Activated effector memory CD4-positive, alpha-beta T cell treated with Interleukin-2 at 50 U/mL for 16 hours (primary cell): ENCODE measurements at regions not wholly inside any gene's neighbourhood (a gene's known extent, or its start where the extent isn't known, plus 50 kb on each side); places are given as distances from the start of the nearest gene placed in this dataset.
"Not testable (repeated sequence)": the region's sequence is repeated elsewhere in the genome, so short reads cannot be mapped to it uniquely, and the experiment has no call there.

ENCODE experiments used
- DNase-seq: peaks from one replicate; pipeline ENCODE4 v3.0.0-alpha.2; 2020

DNA sequence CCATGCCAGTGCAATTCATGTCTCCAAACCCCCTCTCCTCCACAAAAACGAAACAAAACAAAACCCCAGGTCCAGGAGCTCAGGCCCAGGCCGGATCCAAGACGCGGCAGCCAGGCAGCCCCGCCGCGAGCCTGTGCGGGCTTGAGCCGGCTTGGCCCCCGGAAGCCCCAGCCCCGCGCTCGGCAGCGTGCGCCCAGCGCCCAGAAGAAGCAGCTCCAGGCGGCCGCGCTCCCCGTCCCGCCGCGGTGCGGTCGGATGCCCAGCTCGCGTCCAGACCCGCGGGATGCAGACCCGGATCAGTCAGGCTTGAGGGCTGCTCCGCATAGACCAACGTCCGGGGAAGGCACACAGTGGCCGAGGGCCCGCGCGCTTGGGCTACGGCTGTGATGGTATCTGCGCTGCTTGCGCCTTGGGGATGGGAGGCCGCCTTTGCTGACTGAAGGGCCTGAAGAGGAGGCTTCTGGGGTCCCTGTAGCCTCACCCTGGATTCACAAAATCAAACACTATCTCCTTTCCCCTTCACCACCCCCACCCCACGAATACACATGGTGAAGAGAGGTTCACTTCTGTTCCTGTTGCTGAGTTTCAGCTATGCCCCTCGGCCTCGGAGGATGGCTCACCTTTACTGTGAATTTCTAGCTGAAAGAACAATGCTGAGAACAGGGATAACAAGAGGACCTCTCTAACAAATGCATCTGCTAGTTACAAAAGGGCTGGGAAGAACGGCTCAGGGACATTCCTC, 79.9 kb upstream of the EN2 start:
- DNase-seq, result no peak

DNA sequence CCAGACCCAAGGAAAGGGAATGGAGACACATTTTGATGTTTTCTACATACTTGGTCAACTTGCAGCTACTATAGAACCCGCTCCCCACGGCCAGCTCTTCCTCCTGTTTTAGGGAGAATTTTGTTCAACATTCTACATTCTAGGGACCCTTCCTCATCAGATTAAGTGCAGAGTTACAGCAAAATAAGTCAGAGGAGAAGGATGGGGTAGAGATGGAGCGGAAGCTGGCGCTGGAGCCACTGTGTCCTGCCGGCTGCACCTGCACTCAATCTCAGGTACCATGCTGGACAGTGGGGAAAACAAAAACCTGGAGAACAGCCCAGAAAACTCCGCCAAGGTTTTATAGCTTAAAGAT, 79.4 kb upstream of the EN2 start:
- no peak for DNase-seq

DNA sequence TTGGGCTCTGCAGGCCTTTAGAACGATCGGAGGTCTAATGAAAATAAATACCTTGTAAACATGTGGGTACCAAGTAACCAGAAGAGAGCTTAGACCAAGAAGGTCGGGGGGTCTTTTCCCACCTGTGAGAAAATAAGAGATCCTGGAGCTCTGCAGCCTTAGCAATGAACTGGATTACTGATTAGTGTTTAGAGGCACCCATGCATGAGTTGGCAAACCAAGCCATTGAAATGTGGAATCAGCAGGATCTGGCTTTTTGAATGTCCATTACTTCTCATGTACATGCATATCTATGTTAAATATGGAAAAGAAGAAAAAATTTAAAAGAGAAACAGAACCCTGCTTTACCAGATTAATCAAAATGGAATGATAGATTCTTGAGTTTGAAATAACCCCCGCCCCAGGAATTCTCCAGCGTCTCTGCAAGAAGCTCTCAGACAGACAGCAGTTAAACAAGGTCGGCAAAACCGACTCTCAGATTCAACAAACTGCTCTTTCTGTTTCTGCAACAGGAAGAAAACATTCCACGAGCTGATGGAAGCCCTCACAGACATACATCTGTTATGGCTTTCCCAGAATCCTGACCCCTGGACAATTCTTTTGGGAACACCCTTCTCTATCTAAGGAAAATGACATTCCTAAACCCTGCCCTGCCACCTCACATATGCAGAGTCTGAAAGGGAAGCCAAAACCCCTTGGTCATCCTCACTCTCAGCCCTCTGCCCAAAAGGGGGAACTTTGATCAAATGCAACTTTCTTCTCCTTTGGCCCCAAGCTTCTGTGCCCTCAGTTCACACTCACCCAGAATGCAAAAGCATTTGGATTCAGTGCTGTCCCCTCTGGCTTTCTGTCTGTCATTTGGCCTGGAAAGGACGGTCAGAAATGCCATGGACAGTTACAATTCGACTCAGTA, 78.7 kb upstream of the EN2 start:
- no peak for DNase-seq

DNA sequence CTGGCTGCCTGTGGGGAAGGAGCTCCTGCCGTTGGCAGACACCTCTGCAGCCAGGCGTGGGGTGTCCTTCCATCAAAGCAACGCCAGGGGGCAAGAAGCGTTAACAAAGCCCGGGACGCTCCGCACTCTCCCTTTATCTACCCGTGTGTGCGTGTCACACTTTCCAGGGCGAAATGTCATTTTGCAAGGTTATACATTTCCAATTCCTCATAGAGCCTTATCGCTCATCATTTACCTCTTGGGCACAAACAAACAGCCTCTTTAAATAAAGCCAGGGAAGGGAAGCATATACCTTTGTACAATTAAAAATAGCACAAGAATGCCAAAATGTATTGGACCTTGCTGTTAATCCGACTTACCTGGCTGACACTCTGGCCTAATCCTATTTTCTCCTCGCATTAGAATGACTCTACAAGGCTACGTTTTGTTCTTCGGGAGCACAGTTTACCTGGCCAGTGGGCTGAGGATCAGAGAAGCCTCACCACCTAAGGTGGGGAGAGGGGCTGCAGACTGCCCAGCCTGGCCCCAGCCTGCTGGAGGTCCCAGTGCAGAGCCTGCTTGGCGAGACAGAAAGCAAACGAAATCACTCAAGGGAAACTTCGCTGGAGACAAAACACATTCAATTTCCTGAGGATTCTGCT, 77.6 kb upstream of the EN2 start:
- DNase-seq, result peak; percentile 31

DNA sequence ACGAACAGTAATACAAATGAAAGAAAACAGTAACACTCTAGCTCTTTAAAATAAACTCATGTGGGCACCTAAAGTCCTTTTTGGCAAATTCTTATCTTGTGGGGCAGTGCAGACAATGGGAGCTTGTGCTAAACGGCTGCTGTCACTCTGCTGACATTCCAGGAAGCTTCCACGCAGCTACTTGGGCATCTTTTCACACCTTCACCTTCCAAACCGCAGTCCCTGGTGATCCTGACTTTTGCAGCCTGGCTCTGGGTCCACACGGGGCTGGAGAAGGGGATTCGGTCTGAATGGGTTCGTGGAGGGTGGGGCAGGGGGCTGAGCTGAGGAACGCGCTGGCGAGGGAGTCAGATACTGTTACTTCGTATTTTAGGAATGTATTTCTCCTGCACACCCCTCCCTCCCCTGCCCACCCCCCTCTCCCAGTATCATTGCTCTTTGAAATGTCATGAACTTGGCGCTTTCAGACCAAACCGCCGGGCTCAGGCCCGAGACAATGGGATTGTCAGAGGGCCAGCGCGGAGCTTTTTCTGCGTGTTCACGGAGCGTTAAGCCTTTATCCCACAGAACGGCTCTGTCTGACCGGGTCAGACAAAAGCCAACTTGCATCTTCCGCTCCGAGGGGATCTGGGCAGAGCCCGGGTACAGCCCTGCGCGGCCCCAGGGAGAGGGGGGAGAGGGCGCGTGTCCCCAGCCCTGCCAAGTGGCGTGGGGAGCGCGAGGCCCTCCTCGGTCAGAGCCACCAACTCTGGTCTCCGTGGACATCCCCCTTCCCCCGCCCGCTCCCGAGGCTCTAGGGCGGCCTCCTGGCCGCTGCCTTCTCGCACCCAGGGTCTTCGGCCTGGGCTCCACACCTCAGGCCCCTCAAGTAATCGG, 76.7 kb upstream of the EN2 start:
- no peak for DNase-seq

DNA sequence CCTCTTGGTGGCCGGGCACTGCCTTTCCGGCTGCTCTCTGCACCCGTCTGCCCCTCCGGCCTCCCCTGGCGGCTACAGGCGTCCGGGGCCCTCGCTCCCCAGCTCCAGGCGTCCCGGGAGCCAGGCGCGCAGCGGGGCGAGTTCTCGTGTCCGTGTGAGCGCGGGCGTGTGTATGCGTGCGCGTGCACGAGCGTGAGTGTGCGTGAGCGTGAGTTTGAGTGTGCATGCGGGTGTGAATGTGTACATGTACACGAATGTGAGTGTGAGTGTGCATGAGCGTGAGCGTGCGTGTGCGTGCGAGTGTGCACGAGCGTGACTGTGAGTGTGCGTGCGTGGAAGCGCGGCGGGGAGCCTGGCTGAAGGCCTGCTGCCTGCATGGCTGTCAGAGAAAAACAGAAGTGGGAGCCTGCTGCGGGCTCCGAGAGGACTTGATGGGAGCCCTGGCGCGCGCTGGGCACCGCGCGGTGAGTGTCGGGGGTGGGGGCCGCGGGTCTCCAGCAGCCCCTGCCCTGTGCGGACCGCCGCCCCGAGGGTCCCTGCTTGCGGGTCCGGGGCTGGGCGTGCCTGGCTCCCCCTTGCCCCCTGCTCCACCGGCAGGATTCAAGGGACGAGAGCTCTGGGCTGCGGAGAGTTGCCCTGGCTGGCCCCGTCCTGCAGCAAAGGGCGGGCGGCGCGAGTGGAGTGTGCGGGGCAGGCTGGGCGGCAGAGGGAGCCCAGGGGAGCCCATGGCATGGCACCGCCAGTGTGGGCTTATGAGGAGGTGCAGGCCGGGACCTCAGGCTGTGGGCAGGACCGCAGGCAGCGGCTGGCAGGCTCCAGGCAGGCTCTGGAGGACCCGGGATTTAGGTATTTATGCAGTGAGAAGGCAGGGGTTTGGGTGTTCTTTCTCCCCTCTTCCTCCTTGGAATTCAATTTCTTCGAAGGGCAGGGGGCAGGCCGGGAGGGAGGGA, 75.8 kb upstream of the EN2 start:
- no peak for DNase-seq

DNA sequence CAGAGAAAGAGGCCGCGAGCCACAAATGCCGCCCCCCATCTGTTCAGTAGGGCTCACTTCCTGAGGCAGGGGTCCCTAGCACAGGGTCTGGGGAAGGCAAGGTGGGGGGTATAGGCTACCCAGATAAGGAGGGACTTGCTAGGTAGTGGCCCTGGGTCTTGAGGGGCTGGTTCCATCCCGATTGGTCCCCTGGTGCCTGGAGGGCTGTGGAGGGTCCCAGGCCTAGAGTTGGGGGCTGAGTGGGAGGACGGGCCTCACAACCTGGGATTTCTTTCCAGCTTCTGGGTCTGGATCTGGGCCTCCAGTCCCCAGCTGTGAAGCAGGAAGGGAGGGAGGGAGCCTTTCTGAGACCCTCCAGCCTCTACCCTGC, 75.1 kb upstream of the EN2 start:
- DNase-seq, result no peak

DNA sequence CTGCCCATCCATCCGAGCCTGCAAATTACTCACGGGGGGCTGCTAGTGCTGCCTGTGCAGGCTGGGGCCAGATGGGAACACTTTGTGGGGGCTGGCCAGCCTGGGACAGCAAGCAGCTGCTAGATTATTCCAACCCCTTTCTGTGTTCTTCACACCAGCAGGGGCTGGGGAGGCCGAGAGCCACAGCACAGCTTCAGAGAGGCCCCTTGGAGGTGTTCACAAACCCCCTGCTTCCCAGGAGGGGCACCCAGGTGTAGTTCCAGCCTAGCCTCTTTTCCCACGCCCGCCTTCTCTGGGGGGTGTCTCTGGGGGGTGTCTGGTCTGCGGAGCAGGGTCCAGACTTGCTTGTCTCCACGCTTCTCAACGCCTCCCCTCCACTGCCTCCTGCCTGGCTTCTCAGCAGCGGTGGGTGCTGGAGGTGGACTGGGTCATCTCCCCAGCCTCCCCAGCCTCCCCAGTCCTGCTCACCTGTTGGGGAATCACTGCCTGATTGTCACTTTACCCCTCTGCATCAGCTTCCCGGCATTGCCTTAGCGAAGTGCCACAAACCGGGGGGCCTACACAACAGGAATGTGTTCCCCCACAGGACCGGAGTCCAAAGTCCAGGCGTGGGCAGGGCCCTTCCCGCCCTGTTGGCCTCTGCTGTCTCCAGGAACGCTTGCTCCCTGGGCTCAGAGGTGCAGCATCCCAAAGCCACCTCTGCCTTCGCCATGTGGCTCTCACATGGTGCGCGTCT, 74.0 kb upstream of the EN2 start:
- no peak for DNase-seq

DNA sequence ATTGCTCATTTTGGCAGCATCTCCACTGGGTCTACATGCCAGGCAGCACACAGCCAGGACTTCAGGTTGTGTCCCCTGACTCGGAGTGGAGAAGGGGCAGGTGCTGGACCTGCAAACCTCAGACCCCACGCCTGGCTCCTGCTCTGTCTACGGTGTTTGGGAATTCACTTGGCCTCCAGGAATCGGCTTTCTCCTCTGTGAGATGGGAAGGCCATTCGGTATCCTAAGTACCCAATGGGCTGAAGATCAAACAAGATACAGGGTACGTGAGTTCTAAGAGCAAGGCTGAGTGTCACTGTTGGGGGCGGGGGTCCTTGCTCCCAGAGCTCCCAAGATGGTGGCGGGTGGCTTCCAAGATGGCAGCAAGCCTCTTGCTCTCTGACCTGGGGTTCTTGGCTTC, 73.2 kb upstream of the EN2 start:
- DNase-seq, result no peak

DNA sequence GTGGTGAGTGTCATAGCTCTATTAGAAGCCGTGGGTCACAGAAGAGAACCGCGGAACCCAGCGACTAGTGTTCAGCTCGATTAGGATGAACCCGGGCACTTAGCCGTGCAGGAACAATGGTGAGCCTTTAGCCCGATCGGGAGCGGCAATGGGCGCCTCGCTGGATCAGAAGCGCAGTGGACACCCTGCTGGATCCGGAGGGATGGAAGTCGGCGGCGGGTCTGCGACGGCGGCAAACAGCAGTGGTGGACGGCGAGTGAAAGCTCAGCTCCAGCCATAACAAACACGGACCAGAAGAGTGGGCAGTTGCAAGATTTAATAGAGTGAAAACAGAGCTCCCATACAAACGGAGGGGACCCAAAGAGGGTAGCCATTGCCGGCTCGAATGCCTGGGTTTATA, 72.7 kb upstream of the EN2 start:
- not testable (repeated sequence) for DNase-seq

DNA sequence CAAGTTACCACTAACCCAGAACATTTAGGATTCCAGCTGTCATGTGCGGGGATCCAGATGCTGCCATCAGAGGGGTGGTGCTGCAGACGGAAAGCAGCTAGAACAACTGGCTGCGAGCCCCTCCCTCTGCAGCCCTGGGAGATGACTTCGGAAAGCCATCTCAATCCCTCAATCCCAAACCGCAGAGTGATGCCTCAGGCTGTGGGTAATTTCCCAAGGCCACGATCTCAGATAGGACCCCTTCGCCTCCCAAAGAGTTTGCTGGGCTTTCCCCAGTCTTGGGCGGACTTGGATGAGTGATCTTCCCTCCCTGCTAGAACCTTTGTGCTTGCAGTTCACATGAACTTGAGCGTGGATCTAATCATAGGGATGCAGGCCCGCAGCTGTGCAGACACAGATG, 71.3 kb upstream of the EN2 start:
- no peak for DNase-seq

DNA sequence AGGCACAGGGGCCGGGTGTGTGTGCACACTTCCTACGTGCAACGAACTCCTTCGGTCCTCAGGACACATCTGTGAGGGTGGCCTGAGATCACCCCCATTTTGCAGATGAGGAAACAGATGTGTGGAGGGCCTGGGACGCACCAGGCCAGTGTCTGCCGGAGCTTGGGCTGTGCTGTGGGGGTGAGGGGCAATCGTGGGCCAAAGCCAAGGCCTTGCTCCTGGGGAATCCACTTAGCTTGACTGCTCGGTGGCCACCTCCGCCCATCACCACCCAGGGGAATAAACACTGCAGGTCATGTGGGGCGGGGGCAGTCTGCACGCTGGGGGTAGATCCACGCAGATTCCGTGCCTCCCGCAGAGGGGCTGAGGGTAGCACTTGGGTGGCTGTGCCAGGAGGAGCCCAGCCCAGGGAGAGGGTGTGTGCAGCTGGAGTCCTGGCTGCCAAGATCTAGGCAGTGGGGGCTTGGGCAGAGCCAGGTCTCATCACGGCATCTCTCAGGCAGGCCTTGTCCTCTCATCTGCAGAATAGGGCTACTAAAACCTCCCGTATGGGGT, 70.8 kb upstream of the EN2 start:
- no peak for DNase-seq

DNA sequence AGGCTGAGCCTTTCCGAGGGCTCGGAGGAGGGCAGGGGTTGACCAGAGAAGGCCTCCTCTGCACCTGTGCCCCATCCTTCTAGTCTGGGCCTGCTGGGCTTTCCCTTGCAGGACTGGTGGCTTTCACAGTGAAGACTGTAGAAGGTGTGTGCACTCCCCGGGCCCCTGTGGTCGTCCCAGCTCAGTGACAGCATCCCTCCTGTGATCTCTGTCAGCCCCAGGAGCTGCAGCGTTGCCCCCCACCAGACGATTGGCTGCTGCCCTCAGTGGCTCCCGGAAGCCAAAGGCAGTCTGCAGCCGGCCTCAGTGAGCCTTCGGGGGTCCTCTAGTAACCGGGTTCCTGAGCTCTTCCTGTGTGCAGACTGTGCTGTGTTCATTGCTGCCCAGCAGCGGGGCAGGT, 69.4 kb upstream of the EN2 start:
- no peak for DNase-seq

DNA sequence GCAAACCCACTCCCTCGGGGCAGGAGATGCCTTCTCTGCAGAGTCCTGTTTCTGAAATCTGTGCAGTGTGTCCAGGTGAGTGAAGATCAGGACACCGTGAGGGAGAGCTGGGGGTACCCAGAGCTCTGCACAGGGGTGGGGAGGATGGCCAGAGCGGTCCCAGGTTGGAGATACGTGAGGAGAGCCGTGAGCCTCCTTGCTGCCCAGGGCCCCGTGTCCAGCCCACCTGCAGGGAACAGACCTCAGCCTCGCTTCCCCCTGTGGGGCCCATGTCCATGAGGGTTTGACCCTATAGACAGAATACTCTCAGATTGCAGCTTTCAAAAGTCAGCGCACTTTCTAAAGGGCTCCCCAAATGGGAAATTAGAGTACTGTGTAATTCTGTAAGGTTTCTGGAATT, 66.5 kb upstream of the EN2 start:
- no peak for DNase-seq

DNA sequence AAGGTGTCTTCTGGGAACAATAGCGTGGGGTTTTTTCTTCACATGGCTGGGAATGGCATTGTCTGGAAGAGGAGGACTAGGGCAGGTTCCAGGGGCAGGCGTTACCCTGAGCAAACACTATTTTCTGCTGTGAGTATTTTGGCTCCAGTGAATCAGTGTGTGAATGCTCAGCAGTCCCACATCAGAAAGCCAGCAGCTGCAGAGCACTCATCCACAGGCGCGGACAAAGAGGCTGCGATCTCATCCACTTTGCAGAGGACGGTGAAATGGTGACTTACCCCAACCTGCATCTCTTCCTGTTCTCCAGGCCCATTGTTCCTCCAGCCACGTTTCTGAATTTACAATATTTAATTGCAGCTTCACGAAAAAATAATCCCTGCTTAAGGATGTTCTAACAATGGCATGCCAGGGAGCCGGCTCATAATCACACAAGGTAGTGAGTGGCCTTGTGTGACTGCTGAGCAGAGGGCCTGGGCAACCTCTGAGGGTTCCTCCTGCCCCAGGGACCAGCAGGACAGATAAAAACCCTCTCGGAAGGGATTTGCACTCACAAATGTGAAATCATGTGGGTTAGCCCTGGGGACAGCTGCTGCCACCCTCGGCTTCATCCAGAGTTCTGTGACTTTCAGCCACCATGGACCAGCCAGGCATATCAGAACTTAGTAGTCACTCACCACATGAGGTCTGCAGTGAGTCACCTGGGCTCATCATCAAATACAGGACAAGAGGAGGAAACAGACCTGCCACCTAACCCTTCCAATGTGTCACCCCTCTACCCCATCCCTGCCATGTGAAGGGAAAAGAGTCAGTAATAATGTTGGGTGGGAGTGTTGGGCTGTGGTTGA, 65.0 kb upstream of the EN2 start:
- DNase-seq, result no peak

DNA sequence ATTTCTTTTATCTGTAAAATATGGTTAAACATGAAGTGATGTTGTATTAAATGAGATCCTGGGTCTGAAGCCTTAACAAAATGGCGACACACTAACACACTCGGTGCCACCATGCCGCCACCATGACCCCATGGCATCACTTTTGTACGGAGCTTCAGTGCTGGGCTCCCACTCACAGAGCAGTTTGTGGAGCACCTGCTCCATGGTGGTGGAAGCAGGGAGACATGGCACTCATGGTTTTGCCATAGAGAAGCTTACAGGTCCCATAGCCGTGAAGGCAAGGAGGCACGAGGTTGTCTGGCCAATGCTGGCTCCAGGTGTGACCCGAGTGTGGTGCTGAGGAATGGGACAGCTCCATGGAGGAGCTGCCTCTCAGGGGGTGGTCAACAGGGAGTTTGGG, 63.5 kb upstream of the EN2 start:
- no peak for DNase-seq

DNA sequence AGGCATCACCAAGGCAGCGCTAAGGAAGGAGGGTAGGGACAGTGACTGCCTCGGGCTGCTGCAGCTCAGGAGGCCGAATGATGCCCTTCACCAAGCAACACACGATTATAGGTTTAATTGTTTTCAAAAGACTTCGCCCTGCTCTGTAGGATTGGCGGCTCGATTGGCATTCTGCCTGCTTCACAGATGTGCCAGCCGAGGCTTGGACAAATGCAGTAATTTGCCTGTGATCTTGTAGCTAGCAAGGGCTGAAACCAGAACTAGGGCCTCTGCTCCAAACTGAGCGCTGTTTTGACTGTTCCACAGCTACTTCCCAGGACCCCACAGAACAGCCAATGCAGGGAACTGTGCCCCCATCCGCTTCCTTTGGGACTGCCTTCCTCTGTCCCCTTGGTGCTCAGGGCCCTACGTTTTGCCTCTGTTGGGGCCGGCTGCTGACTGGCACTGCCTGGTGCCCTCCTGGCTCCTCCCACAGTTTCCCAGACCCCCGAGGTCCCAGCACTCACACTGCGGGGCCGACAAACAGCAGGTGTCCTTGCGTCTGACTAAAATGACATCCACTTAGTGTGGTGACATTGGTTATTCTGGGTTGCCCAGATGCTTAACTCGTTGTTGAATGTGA, 62.6 kb upstream of the EN2 start:
- DNase-seq, result no peak

DNA sequence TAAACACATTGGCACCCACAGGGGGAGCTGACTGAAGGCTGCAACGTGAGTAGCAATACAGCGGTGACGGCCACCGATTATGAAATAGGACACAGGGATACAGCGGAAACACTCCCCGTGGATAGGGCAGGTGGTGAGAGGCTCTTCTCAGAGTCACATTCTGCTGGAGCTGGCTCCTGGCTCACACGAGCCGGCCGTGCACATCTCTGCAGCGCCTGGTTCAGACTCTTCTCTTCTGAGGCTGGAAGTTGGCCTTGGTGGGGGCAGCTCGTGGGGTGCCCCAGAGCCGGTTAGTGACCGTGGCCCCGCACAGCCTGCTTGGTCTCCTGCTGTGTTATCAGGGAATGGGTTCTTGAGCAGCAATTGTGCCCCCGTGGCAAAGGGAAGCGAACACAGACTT, 61.3 kb upstream of the EN2 start:
- no peak for DNase-seq
